ENCODE measurements at regions not wholly inside any gene's neighbourhood (a gene's known extent, or its start where the extent isn't known, plus 50 kb on each side); places are given as distances from the start of the nearest gene placed in this dataset.
"Not testable (repeated sequence)": the region's sequence is repeated elsewhere in the genome, so short reads cannot be mapped to it uniquely, and the experiment has no call there.

DNA sequence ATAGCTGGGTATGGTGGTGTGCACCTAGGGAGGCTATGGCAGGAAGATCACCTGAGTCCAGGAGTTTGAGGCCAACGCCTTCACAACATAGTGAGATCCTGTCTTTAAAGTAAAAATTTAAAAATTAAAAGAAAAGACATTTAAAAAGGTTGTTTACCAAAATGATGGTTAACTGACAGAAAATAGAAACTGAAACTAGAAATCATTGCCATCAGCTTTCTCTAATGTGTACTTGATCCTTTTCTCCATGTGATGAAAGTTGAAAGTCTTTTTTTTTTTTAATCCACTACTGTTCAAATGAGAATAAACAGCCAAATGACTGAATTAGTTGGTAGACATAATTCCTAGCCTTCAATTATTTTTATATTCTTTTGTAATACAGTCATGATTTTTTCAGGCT is 75.1 kb upstream of the PARP8 start:
- H3K36me3 Mint-ChIP-seq, H3K9me3 Mint-ChIP-seq, POLR2A ChIA-PET, ATAC-seq, H3K27me3 Mint-ChIP-seq: not testable (repeated sequence)
- peak in 2 of 10 donors; percentile 14 to 28 for DNase-seq
- peak overlapping the region in 8 of 10 donors; percentile 43 to 64 (median 51) for H3K4me3 Mint-ChIP-seq
- peaks cover 26 to 52% (median 46%) of the 10 kb centered on the region in 4 donors for H3K4me1 Mint-ChIP-seq
- peak overlapping the region in 9 of 10 donors; percentile 7 to 92 (median 72) for H3K27ac Mint-ChIP-seq

DNA sequence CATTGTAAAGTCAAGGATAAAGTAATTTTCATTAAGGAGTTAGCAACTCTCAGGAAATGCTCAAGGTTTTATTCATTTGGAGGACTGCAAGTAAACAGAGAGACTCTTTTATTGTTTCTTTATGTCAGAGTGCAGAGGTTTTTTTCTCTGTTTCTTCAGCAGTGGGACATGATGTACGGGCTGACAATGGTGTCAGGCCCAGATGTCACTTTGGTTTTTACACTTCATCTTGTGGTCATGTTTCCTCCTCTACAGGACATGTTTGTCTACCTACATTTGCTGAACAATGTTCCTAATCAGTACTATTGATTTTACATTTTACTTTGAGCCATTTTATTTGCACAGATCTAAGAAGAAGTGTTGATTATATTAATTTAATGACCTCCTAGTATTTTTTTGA is 72.8 kb upstream of the PARP8 start:
- peak in 1 of 2 donors; percentile 33 for ATAC-seq
- DNase-seq, result peak in 4 of 10 donors; percentile 18 to 65 (median 56)
- Mint-ChIP-seq H3K4me3 (peak overlapping the region in 8 of 10 donors; percentile 31 to 58 (median 36)), H3K9me3 (peaks cover 0 to 12% (median 0%) of the 10 kb centered on the region in 9 donors), H3K27ac (peak overlapping the region; percentile 29 to 88 (median 76)), H3K4me1 (peaks cover 24 to 50% (median 44%) of the 10 kb centered on the region in 4 donors), H3K36me3 (peaks cover 0 to under 1% (median 0%) of the 10 kb centered on the region in 3 donors), H3K27me3 (no peaks in the 10 kb centered on the region)
- POLR2A ChIA-PET, result no interaction called here

DNA sequence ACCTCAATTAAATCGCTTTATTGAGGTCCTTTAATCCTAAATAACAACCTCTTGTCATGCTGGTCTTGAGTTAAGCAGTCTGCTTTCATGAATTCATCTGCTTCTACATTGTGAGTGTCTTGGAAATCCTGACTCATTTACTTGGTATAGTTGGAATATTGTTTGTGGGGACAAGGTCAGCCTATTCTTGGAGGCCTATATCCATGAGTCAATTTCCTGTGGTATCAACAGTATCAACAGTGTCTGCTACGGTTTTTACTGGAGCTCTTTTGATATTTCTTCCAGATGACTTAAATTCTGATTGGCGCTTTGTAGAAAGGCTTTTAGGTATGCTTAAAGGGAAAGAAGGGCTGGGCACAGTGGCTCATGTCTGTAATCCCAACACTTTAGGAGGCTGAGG is 71.2 kb upstream of the PARP8 start:
- H3K27me3 Mint-ChIP-seq, result no peaks in the 10 kb centered on the region
- POLR2A ChIA-PET, result interaction anchor here (0.6 kb wide), 1 partner anchor 44 kb away, joined by 4 read pairs; no protein-coding TSS in a partner anchor
- H3K36me3 Mint-ChIP-seq, result peaks cover 0 to 8% (median 5%) of the 10 kb centered on the region in 3 donors
- ATAC-seq, result no peak
- peak overlapping the region in 1 of 10 donors; percentile 12 for H3K27ac Mint-ChIP-seq
- peaks cover 0 to 19% (median 10%) of the 10 kb centered on the region in 9 donors for H3K9me3 Mint-ChIP-seq
- H3K4me1 Mint-ChIP-seq, result peaks cover 23 to 46% (median 41%) of the 10 kb centered on the region in 4 donors
- DNase-seq, result no peak
- no peak overlapping the region for H3K4me3 Mint-ChIP-seq

DNA sequence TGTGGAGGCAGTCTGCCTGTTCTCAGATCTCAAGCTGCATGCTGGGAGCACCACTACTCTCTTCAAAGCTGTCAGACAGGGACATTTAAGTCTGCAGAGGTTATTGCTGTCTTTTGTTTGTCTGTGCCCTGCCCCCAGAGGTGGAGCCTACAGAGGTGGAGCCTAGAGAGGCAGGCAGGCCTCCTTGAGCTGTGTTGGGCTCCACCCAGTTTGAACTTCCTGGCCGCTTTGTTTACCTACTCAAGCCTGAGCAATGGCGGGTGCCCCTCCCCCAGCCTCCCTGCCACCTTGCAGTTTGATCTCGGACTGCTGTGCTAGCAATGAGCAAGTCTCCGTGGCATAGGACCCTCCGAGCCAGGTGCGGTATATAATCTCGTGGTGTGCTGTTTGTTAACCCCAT is 64.9 kb upstream of the PARP8 start:
- ATAC-seq, result peak in 1 of 2 donors; percentile 50
- Mint-ChIP-seq H3K36me3 (peaks cover 0 to 12% (median 5%) of the 10 kb centered on the region in 3 donors), H3K4me1 (peaks cover 3 to 33% (median 18%) of the 10 kb centered on the region in 4 donors), H3K4me3 (peak overlapping the region in 6 of 10 donors; percentile 10 to 54 (median 36)), H3K9me3 (peaks cover 0 to 31% (median 11%) of the 10 kb centered on the region in 9 donors), H3K27ac (peak overlapping the region in 7 of 10 donors; percentile 6 to 75 (median 53))
- POLR2A ChIA-PET, result interaction anchor here (1.7 kb wide), 1 partner anchor 66 kb away, joined by 5 read pairs; no protein-coding TSS in a partner anchor
- peak in 8 of 10 donors; percentile 2 to 71 (median 34) for DNase-seq
- H3K27me3 Mint-ChIP-seq, result not testable (repeated sequence)

DNA sequence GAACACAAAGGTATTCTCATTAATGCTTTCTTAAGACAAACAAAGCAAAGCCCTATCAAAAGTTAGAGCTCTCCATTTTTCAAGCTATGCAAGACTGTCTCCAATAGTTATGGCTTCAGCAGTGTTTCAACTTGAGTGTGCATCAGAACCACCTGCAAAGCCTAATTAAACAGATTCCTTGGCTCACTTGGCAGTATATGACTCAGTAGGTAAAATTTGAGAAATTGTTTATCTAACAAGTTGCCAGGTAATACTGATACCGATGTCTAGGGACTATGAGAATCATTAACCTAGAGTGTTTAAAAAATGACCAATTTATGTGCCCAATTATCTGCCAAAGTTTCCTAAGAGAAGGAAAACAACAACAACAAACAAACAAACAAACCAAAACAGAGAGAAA is 60.3 kb upstream of the PARP8 start:
- ATAC-seq (no peak), DNase-seq (no peak)
- H3K4me1 Mint-ChIP-seq, result peaks cover 3 to 17% (median 13%) of the 10 kb centered on the region in 4 donors
- H3K36me3 Mint-ChIP-seq, result peaks cover 0 to 4% (median 0%) of the 10 kb centered on the region in 3 donors
- H3K27me3 Mint-ChIP-seq, result no peaks in the 10 kb centered on the region
- POLR2A ChIA-PET, result no interaction called here
- peak overlapping the region in 1 of 10 donors; percentile 80 for H3K27ac Mint-ChIP-seq
- no peak overlapping the region for H3K4me3 Mint-ChIP-seq
- peaks cover 0 to 9% (median 4%) of the 10 kb centered on the region in 9 donors for H3K9me3 Mint-ChIP-seq

DNA sequence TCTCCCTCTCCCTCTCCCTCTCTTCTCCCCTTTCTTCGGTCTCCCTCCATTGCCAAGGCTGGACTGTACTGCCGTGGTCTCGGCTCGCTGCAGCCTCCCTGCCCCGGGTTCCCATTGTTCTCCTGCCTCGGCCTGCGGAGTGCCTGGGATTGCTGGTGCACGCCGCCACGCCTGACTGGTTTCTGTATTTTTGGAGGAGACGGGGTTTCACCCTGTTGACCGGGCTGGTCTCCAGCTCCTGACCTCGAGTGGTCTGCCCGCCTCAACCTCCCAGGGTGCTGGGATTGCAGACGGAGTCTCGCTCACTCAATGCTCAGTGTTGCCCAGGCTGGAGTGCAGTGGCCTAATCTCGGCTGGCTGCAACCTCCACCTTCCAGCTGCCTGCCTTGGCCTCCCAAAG is 59.0 kb upstream of the PARP8 start:
- H3K4me3 Mint-ChIP-seq, H3K27me3 Mint-ChIP-seq, H3K27ac Mint-ChIP-seq, H3K9me3 Mint-ChIP-seq, H3K36me3 Mint-ChIP-seq, ATAC-seq, POLR2A ChIA-PET: not testable (repeated sequence)
- H3K4me1 Mint-ChIP-seq, result peaks cover 5 to 15% (median 11%) of the 10 kb centered on the region in 4 donors
- peak in 1 of 10 donors; percentile 45 for DNase-seq

DNA sequence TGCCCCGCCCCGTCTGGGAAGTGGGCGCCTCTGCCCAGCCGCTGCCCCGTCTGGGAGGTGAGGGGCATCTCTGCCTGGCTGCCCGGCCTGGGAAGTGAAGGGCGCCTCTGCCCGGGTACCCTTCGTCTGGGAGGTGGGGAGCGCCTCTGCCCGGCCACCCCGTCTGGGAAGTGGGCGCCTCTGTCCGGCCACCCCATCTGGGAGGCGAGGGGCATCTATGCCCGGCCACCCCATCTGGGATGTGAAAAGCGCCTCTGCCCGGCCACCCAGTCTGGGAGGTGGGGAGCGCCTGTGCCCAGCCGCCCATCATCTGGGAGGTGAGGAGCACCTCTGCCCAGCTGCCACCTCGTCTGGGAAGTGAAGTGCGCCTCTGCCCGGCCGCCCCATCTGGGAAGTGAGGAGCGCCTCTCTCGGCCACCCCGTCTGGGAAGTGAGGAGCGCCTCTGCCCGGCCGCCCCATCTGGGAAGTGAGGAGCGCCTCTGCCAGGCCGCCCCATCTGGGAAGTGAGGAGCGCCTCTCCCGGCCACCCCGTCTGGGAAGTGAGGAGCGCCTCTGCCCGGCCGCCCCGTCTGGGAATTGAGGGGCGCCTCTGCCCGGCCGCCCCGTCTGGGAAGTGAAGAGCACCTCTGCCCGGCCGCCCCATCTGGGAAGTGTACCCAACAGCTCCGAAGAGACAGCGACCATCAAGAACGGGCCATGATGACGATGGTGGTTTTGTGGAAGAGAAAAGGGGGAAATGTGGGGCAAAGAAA is 58.3 kb upstream of the PARP8 start:
- DNase-seq, result peak in 1 of 10 donors; percentile 53
- peaks cover 8 to 15% (median 10%) of the 10 kb centered on the region in 4 donors for H3K4me1 Mint-ChIP-seq
- H3K9me3 Mint-ChIP-seq, H3K4me3 Mint-ChIP-seq, H3K27me3 Mint-ChIP-seq, POLR2A ChIA-PET, H3K36me3 Mint-ChIP-seq, ATAC-seq: not testable (repeated sequence)
- H3K27ac Mint-ChIP-seq, result peak overlapping the region in 1 of 10 donors; percentile 37

DNA sequence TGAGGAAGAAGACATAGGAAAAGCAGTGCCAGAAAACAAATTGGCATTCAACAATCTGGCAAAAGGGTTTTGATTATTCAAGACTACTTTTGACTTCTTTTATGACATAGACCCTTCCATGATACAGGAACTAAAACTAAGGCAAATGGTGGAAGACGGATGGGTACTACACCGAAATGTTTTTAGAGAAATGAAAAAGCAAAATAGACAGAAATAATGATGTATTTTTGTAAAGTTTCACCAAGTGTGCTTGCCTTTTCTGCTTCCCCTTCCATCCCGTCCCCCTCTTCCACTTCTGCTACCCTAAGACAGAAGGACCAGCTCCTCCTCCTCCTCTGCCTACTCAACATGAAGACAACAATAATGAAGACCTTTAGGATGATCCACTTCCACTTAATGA is 53.4 kb upstream of the PARP8 start:
- H3K9me3 Mint-ChIP-seq, H3K27me3 Mint-ChIP-seq, POLR2A ChIA-PET, H3K36me3 Mint-ChIP-seq, ATAC-seq, H3K4me3 Mint-ChIP-seq, DNase-seq: not testable (repeated sequence)
- Mint-ChIP-seq H3K4me1 (peaks cover 8 to 23% (median 9%) of the 10 kb centered on the region in 4 donors), H3K27ac (peak overlapping the region in 1 of 10 donors; percentile 31)

Data from naive thymus-derived CD8-positive, alpha-beta T cell (primary cell).